GM10266 (cell line): ENCODE measurements at regions not wholly inside any gene's neighbourhood (a gene's known extent, or its start where the extent isn't known, plus 50 kb on each side); places are given as distances from the start of the nearest gene placed in this dataset.

Experiments
- DNase-seq: peaks from one replicate; pipeline ENCODE4 v3.0.0; 2012; ENCODE audit errors: extremely low spot score
- TF ChIP-seq, protein P1 (sequence below): IDR thresholded peaks from 2 replicates; pipeline ENCODE4 v1.5.1; 2012; ENCODE audit warnings: mild to moderate bottlenecking, low read depth; ENCODE audit not compliant: control insufficient read depth, insufficient read depth; ENCODE audit errors: missing control alignments

DNA sequence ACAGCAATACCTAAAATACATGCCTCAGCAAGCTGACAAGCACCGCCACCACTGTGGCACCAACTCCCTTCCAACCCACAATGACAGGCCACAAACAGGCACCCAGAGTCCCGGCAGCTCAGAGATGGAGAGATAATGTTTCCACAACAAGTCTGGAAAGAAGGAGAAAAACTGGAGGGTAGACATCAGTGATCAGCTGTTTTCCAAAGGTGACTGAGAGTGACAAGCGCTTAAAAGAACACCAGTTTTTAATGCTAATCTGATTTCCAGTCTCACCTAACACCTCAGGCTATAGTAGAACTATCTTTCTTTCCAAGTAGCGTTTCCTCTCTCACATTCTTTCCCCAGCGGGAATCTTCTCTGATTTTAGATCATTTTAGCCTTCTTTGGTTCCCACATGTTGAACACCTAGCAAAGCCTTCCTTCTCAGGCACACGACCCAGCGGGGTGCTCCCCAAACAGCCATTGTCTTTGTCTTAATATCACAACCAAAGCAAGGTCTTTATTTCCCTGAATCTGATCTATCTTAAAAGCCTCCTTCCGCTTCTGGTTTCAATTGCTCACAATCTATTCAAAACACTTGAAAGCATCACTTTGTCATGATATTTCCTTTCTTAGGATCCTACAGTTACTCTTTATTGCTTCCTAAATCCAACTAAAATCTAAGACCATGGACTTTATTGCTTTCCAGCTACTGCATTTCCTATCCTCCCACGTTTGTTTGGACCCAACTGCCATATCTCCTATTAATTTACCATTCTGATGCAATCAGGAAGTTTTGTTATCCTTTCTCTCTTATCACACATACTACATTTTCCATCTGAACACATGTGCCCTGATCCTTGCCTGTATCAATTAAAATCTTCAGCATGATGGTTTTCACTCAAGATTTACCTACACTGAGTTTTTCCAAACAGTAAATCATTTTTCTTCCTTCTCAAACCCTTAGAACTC lies 282.7 kb downstream of the ADGB start:
- no peak for DNase-seq
- TF ChIP-seq, protein P1, sequence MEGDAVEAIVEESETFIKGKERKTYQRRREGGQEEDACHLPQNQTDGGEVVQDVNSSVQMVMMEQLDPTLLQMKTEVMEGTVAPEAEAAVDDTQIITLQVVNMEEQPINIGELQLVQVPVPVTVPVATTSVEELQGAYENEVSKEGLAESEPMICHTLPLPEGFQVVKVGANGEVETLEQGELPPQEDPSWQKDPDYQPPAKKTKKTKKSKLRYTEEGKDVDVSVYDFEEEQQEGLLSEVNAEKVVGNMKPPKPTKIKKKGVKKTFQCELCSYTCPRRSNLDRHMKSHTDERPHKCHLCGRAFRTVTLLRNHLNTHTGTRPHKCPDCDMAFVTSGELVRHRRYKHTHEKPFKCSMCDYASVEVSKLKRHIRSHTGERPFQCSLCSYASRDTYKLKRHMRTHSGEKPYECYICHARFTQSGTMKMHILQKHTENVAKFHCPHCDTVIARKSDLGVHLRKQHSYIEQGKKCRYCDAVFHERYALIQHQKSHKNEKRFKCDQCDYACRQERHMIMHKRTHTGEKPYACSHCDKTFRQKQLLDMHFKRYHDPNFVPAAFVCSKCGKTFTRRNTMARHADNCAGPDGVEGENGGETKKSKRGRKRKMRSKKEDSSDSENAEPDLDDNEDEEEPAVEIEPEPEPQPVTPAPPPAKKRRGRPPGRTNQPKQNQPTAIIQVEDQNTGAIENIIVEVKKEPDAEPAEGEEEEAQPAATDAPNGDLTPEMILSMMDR, result no peak

DNA sequence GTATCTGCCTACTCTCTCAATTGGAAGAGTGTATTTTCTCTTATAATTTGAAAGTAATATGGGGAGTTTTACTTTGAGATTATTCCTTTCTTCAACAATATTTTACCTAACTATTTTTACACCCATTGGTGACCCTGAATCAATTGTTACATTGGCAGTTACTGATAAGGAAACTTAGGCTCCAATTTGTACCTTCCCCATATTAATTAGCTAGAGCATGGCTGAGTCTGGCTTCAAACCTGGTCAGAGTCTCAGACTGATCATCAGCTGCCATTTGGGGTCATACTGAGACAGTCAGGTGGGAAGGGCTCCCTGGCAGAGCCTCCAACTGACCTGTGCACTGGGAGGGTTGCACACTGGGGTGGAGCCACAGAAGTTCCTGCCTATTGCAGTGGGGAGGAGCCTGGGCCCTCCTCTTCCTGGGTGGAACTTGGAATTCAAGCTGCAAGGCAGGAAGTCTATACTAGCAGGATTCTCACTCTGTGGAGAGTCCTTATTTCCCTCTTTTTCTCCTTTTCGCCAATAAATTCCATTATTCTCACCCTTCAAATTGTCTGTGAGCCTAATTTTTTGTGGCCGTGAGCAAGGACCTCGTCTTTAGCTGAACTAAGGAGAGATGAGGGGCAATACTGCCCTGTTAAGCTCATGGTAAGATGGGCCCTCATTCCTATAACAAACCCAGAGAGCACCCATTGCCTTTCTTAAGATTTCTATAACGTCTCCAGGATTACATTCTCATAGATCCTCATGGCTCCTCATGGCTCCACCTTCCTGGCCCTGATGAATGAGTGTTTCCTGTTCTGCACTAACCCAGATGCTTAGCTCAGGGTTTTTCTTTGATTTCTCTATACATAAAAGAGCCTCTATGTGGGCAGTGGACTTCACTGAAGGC lies 285.1 kb downstream of the ADGB start:
- TF ChIP-seq, protein P1, result no peak
- no peak for DNase-seq

DNA sequence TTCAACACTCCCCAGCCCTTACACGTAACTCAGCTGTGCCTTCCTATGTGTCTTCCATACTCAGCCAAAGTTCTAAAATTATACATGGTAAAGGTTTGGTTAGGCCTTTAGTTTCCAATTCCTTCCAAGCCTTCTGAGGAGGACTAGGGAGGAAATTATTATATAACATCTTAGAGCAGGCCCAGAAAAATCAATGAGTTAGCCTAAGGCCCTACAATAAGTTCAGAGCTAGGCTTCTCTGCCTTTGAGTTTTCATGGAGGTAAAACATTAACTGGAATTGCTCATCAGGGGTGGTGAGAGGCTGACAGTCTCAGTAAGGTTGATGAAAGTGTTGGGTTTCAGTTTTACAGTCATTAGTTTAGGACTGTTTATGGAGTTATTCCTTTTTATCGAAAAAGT lies 286.0 kb downstream of the ADGB start:
- TF ChIP-seq, protein P1, result no peak
- DNase-seq, result no peak

DNA sequence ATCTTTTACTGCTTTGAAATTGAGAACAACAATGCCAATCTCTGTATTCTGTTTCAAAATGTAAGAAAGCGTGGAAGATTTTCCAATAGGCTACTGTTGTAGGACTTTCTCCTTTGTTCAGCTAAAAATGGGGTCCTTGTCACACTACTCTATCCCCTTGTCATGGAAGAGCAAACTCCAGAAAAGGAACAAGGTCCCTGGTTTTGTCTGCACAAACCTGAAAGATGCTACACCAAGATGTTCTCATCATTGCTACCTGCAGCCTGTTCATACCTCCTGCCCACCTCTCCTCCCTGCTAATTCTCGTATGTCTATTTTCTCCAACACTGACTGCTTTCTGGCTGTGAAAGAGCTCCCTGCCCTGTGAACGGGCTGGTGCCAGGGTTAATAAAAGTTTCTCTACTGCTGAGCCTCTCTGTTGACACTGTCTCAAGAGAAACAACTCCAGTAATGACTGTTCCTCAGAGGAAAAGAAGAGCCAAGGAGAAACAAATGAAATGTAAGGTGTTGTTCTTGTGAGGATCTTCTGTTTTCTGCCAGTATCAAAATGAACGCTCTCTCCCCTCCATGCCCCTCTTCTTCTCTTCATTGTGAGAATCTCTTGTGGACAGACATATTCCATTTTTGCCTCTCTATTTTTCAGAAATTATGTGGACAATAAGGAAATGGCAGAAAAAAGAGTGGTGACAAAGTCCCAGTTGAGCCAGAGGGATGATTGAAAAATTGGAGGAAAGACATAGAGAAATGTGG lies 287.1 kb downstream of the ADGB start:
- no peak for DNase-seq
- TF ChIP-seq, protein P1, result no peak

DNA sequence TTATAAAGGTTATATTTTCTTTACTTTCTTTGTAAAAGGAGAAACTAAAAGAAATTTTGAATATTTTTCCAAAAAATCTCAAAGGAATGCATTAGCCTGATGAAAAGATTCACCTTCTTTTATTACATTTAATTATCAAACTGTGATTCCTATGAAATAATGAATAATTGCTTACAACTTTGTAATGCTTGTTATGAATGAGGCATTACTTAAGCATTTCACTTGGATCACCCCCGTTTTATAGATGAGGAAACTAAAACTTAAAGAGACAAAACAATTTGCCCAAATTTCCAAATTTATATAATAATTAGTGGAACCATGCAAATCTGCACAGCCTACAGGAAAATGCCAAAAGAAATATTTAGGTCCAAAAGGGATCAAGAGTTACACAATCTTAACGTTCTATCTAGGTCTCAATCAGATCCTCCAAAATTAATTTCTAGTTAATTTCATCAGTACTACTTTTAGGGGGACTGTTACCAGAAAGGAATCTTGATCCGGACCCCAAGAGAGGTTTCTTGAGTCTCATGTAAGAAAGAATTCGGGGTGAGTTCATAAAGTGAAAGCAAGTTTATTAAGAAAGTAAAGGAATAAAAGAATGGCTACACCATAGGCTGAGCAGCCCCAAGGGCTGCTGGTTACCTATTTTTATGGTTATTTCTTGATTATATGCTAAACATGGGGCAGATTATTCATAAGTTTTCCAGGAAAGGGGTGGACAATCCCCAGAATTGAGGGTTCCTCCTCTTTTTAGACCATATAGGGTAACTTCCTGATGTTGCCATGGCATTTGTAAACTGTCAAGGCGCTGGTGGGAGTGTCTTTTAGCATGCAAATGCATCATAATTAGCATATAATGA lies 288.0 kb downstream of the ADGB start:
- no peak for DNase-seq
- TF ChIP-seq, protein P1, result no peak

DNA sequence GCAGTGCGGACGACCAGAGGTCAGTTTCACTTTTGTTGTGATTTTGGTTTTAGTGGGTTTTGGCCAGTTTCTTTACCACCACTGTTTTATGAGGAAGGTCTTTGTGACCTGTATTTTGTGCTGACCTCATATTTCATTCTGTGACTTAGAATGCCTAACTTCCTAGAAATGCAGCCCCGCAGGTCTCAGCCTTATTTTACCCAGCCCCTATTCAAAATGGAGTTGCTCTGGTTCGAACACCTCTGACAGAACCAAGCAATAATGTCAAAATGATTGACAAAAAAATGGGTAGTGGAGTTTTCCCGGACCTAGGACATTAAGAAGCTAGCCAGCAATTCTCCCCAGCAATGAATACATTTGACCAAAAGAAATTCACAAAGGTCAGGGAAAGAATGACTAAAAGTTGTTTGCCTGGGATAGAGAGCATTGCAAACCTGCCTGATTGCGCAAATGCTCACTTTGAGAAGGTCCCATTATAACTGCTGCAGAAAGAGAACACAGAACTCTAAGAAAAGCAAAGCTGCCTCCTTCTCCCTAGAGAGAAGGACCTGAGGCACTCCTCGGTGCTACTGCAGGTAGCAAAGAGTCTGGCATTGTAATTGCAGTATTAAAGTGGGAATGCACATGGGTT lies 288.8 kb downstream of the ADGB start:
- DNase-seq, result no peak
- TF ChIP-seq, protein P1, result no peak
